H9 (cell line): ENCODE measurements at regions not wholly inside any gene's neighbourhood (a gene's known extent, or its start where the extent isn't known, plus 50 kb on each side); places are given as distances from the start of the nearest gene placed in this dataset.

Experiments used
- DNase-seq: peaks from one replicate; pipeline ENCODE4 v3.0.0-alpha.2; 2017
- H2AFZ ChIP-seq: one replicate; pipeline ENCODE4 v1.6.1; 2013; ENCODE audit warnings: mild to moderate bottlenecking, low read length, control low read depth, moderate library complexity
- H2AK5ac ChIP-seq: 2 replicates; pipeline ENCODE4 v1.6.1; 2013; ENCODE audit warnings: low read length, control low read depth, mixed read lengths; ENCODE audit not compliant: insufficient read length
- H2BK120ac ChIP-seq: one replicate; pipeline ENCODE4 v1.6.1; 2013; ENCODE audit warnings: low read depth, mild to moderate bottlenecking, low read length, control low read depth, inconsistent platforms; ENCODE audit not compliant: poor library complexity, severe bottlenecking
- H2BK12ac ChIP-seq: 2 replicates; pipeline ENCODE4 v1.6.1; 2013; ENCODE audit warnings: low read length, control low read depth, mixed read lengths, low read depth; ENCODE audit not compliant: insufficient read length
- H2BK15ac ChIP-seq: 2 replicates; pipeline ENCODE4 v1.6.1; 2013; ENCODE audit warnings: low read depth, low read length, control low read depth
- H2BK20ac ChIP-seq: one replicate; pipeline ENCODE4 v1.6.1; 2013; ENCODE audit warnings: low read depth, mild to moderate bottlenecking, low read length, control low read depth, inconsistent platforms; ENCODE audit not compliant: poor library complexity, severe bottlenecking
- H2BK5ac ChIP-seq: 2 replicates; pipeline ENCODE4 v1.6.1; 2013; ENCODE audit warnings: low read length, control low read depth, mixed read lengths; ENCODE audit not compliant: insufficient read length
- H3K14ac ChIP-seq: 2 replicates; pipeline ENCODE4 v1.6.1; 2013; ENCODE audit warnings: low read length, control low read depth; ENCODE audit not compliant: insufficient read depth
- H3K18ac ChIP-seq: 2 replicates; pipeline ENCODE4 v1.6.1; 2013; ENCODE audit warnings: low read depth, mild to moderate bottlenecking, mixed read lengths, low read length, control low read depth; ENCODE audit not compliant: insufficient read length
- H3K23ac ChIP-seq: 2 replicates; pipeline ENCODE4 v1.6.1; 2013; ENCODE audit warnings: low read length, control low read depth, mixed read lengths, low read depth; ENCODE audit not compliant: insufficient read length
- H3K23me2 ChIP-seq: 2 replicates; pipeline ENCODE4 v1.6.1; 2013; ENCODE audit warnings: low read depth, mild to moderate bottlenecking, mixed read lengths, low read length, control low read depth; ENCODE audit not compliant: insufficient read length, poor library complexity, severe bottlenecking
- H3K27ac ChIP-seq: 2 replicates; pipeline ENCODE4 v1.5.1; 2013; ENCODE audit warnings: low read length, control low read depth, mixed read lengths, low read depth; ENCODE audit not compliant: insufficient read length
- H3K27me3 ChIP-seq: 2 replicates; pipeline ENCODE4 v1.6.1; 2013; ENCODE audit warnings: low read length, control low read depth, inconsistent platforms; ENCODE audit not compliant: insufficient read depth
- H3K4ac ChIP-seq: 2 replicates; pipeline ENCODE4 v1.6.1; 2013; ENCODE audit warnings: low read depth, mild to moderate bottlenecking, control low read depth, inconsistent platforms, low read length, moderate library complexity
- H3K4me1 ChIP-seq: 2 replicates; pipeline ENCODE4 v1.6.1; 2013; ENCODE audit warnings: low read length, control low read depth, inconsistent platforms; ENCODE audit not compliant: insufficient read depth
- H3K4me2 ChIP-seq: 2 replicates; pipeline ENCODE4 v1.6.1; 2013; ENCODE audit warnings: low read length, control low read depth, mixed read lengths; ENCODE audit not compliant: insufficient read length, insufficient read depth
- H3K56ac ChIP-seq: 2 replicates; pipeline ENCODE4 v1.6.1; 2013; ENCODE audit warnings: low read depth, mild to moderate bottlenecking, mixed read lengths, low read length, control low read depth; ENCODE audit not compliant: insufficient read length
- H3K79me1 ChIP-seq: 2 replicates; pipeline ENCODE4 v1.6.1; 2013; ENCODE audit warnings: low read depth, mild to moderate bottlenecking, moderate library complexity, low read length, control low read depth, inconsistent platforms; ENCODE audit not compliant: insufficient read depth, poor library complexity, severe bottlenecking
- H3K79me2 ChIP-seq: 2 replicates; pipeline ENCODE4 v1.6.1; 2013; ENCODE audit warnings: low read length, control low read depth, inconsistent platforms; ENCODE audit not compliant: insufficient read depth
- H3K9ac ChIP-seq: 2 replicates; pipeline ENCODE4 v1.6.1; 2013; ENCODE audit warnings: low read length, control low read depth, mixed read lengths; ENCODE audit not compliant: insufficient read length; ENCODE audit errors: extremely low read depth
- H3K9me3 ChIP-seq: one replicate; pipeline ENCODE4 v1.6.1; 2013; ENCODE audit warnings: low read depth, low read length, inconsistent platforms; ENCODE audit not compliant: control insufficient read depth
- H3T11ph ChIP-seq: one replicate; pipeline ENCODE4 v1.6.1; 2013; ENCODE audit warnings: mild to moderate bottlenecking, low read length, control low read depth, inconsistent platforms
- H4K20me1 ChIP-seq: one replicate; pipeline ENCODE4 v1.6.1; 2013; ENCODE audit not compliant: control insufficient read depth, insufficient read length, insufficient read depth
- H4K5ac ChIP-seq: 2 replicates; pipeline ENCODE4 v1.6.1; 2013; ENCODE audit warnings: low read depth, mild to moderate bottlenecking, mixed read lengths, low read length, control low read depth; ENCODE audit not compliant: insufficient read length
- H4K8ac ChIP-seq: replicated peaks from 2 replicates; pipeline ENCODE4 v1.6.1; 2013; ENCODE audit warnings: low read length, control low read depth, mixed read lengths, low read depth; ENCODE audit not compliant: insufficient read length
- H4K91ac ChIP-seq: 2 replicates; pipeline ENCODE4 v1.6.1; 2013; ENCODE audit warnings: low read depth, mild to moderate bottlenecking, moderate library complexity, mixed read lengths, low read length, control low read depth; ENCODE audit not compliant: insufficient read length
- H3K27ac Mint-ChIP-seq, 3 experiments: 2 replicates in 2 of 3; 3 replicates in 1 of 3; pipeline ENCODE4 v1.8.0; 2020 to 2021; ENCODE audit warnings: mixed read lengths in 3 of 3, mild to moderate bottlenecking in 1 of 3, moderate library complexity in 1 of 3
- H3K27me3 Mint-ChIP-seq: 2 replicates; pipeline ENCODE4 v1.8.0; 2021; ENCODE audit warnings: low read depth, mild to moderate bottlenecking, moderate library complexity, mixed read lengths
- H3K36me3 Mint-ChIP-seq, 3 experiments: 2 replicates in 2 of 3; 3 replicates in 1 of 3; pipeline ENCODE4 v1.8.0; 2020 to 2021; ENCODE audit warnings: low read depth in 3 of 3, mixed read lengths in 3 of 3; ENCODE audit not compliant: insufficient read depth in 1 of 3
- H3K4me1 Mint-ChIP-seq, 2 experiments: 2 replicates each; pipeline ENCODE4 v1.8.0; 2020; ENCODE audit warnings: mixed read lengths in 2 of 2
- H3K4me3 Mint-ChIP-seq, 2 experiments: 2 replicates in 1 of 2; 3 replicates in 1 of 2; pipeline ENCODE4 v1.8.0; 2020 to 2021; ENCODE audit warnings: mild to moderate bottlenecking in 2 of 2, mixed read lengths in 2 of 2, moderate library complexity in 1 of 2
- H3K9me3 Mint-ChIP-seq, 2 experiments: 2 replicates in 1 of 2; 3 replicates in 1 of 2; pipeline ENCODE4 v1.8.0; 2020; ENCODE audit warnings: mild to moderate bottlenecking in 2 of 2, mixed read lengths in 2 of 2, moderate library complexity in 1 of 2
- CTCF ChIP-seq: fragments of 200-600 bp; sonication (generic); conservative IDR thresholded peaks from 3 replicates; pipeline ENCODE4 v1.8.0; 2021; ENCODE audit warnings: antibody characterized with exemption, mild to moderate bottlenecking
- WGBS: extraction: QIAGEN DNeasy Blood & Tissue Kit; methylation state at CpG from one replicate; pipeline ENCODE4 v1.1.7; 2013; ENCODE audit warnings: missing lambda C conversion rate, low lambda C conversion rate, mixed read lengths; ENCODE audit not compliant: insufficient read length; ENCODE audit errors: extremely low coverage; 5-methylcytosine and 5-hydroxymethylcytosine counted together

GRCh38 chr1:186568221-186568620 lies 107.3 kb upstream of the PDC start:
- no peak overlapping the region for H3K9ac ChIP-seq
- no peak overlapping the region for H3K56ac ChIP-seq
- H3K4ac ChIP-seq = no peak overlapping the region
- H3K27ac Mint-ChIP-seq = no peak overlapping the region; a peak in 1 of 7 replicates
- H3K9me3 ChIP-seq = no peaks in the 10 kb centered on the region
- no peaks in the 10 kb centered on the region for H4K20me1 ChIP-seq
- H2BK12ac ChIP-seq = no peak overlapping the region
- no peak overlapping the region for H2BK20ac ChIP-seq
- H3K36me3 Mint-ChIP-seq = no peaks in the 10 kb centered on the region
- H4K91ac ChIP-seq = no peak overlapping the region
- no peak overlapping the region for H2AFZ ChIP-seq
- no peak overlapping the region for H2BK120ac ChIP-seq
- H2BK15ac ChIP-seq = no peak overlapping the region
- no peak overlapping the region for H2BK5ac ChIP-seq
- H3K79me2 ChIP-seq = no peaks in the 10 kb centered on the region
- H3K4me1 Mint-ChIP-seq = no peaks in the 10 kb centered on the region
- H3K4me1 ChIP-seq = no peaks in the 10 kb centered on the region
- no peak overlapping the region for H2AK5ac ChIP-seq
- H3K9me3 Mint-ChIP-seq = no peaks in the 10 kb centered on the region
- no peak overlapping the region for H3K4me3 Mint-ChIP-seq
- no peak overlapping the region for H3K4me2 ChIP-seq
- no peaks in the 10 kb centered on the region for H3K27me3 ChIP-seq
- no peak overlapping the region for H3K18ac ChIP-seq
- H3K27me3 Mint-ChIP-seq = no peaks in the 10 kb centered on the region
- H3K79me1 ChIP-seq = no peaks in the 10 kb centered on the region
- no peaks in the 10 kb centered on the region for H3K23me2 ChIP-seq
- H4K8ac ChIP-seq = no peak overlapping the region
- no CpG with 5 or more reads among the region's 2 CpGs for WGBS
- H3T11ph ChIP-seq = no peak overlapping the region
- H4K5ac ChIP-seq = no peak overlapping the region
- no peak for DNase-seq
- H3K14ac ChIP-seq = no peak overlapping the region
- TF ChIP-seq CTCF = no peak
- no peak overlapping the region for H3K23ac ChIP-seq
- no peak overlapping the region for H3K27ac ChIP-seq
